ENCODE measurements at regions not wholly inside any gene's neighbourhood (a gene's known extent, or its start where the extent isn't known, plus 50 kb on each side); places are given as distances from the start of the nearest gene placed in this dataset.
"Not testable (repeated sequence)": the region's sequence is repeated elsewhere in the genome, so short reads cannot be mapped to it uniquely, and the experiment has no call there.

- no peaks in the 10 kb centered on the region for H3K27me3 ChIP-seq
- no peak for DNase-seq
- H3K4me1 ChIP-seq = no peaks in the 10 kb centered on the region
- TF ChIP-seq POLR2A (IDR thresholded peaks at IDR 0.05) (no peak), CTCF (IDR thresholded peaks at IDR 0.05) (no peak)
- no peaks in the 10 kb centered on the region for H3K36me3 ChIP-seq
- no peak overlapping the region for H3K4me3 ChIP-seq
- H3K27ac ChIP-seq = no peak overlapping the region
- H3K9me3 ChIP-seq = no peaks in the 10 kb centered on the region
Measured at GRCh38 chr7:114148779-114149178, 230.0 kb upstream of the PPP1R3A start.

GRCh38 chr7:114141415-114141814 lies 222.6 kb upstream of the PPP1R3A start:
- DNase-seq = no peak
- no peak overlapping the region for H3K4me3 ChIP-seq

GRCh38 chr7:114140561-114140960 lies 221.8 kb upstream of the PPP1R3A start:
- no peaks in the 10 kb centered on the region for H3K9me3 ChIP-seq
- no peak for TF ChIP-seq CTCF (IDR thresholded peaks at IDR 0.05)
- no peak for TF ChIP-seq POLR2A (IDR thresholded peaks at IDR 0.05)
- no peak overlapping the region for H3K4me3 ChIP-seq
- DNase-seq = no peak
- no peak overlapping the region for H3K27ac ChIP-seq
- H3K4me1 ChIP-seq = no peaks in the 10 kb centered on the region
- H3K27me3 ChIP-seq = no peaks in the 10 kb centered on the region
- no peaks in the 10 kb centered on the region for H3K36me3 ChIP-seq

More at GRCh38 chr7:114141415-114141814, 222.6 kb upstream of the PPP1R3A start:
- TF ChIP-seq CTCF (IDR thresholded peaks at IDR 0.05) (no peak), POLR2A (IDR thresholded peaks at IDR 0.05) (no peak)
- Histone ChIP-seq H3K4me1 (no peaks in the 10 kb centered on the region), H3K27me3 (no peaks in the 10 kb centered on the region), H3K27ac (no peak overlapping the region), H3K9me3 (no peaks in the 10 kb centered on the region), H3K36me3 (no peaks in the 10 kb centered on the region)

- H3K36me3 ChIP-seq, H3K4me1 ChIP-seq, H3K27me3 ChIP-seq, H3K27ac ChIP-seq, H3K4me3 ChIP-seq, H3K9me3 ChIP-seq, DNase-seq: not testable (repeated sequence)
Measured at GRCh38 chr7:114139690-114140089, 220.9 kb upstream of the PPP1R3A start.

GRCh38 chr7:114138587-114138986 lies 219.8 kb upstream of the PPP1R3A start:
- H3K9me3 ChIP-seq = no peaks in the 10 kb centered on the region
- no peaks in the 10 kb centered on the region for H3K36me3 ChIP-seq
- TF ChIP-seq CTCF (IDR thresholded peaks at IDR 0.05) (no peak), POLR2A (IDR thresholded peaks at IDR 0.05) (no peak)
- H3K27me3 ChIP-seq = no peaks in the 10 kb centered on the region
- no peak for DNase-seq
- no peaks in the 10 kb centered on the region for H3K4me1 ChIP-seq
- no peak overlapping the region for H3K4me3 ChIP-seq
- no peak overlapping the region for H3K27ac ChIP-seq

- no peaks in the 10 kb centered on the region for H3K4me1 ChIP-seq
- no peak overlapping the region for H3K4me3 ChIP-seq
- DNase-seq = no peak
- no peaks in the 10 kb centered on the region for H3K27me3 ChIP-seq
- no peaks in the 10 kb centered on the region for H3K9me3 ChIP-seq
- H3K27ac ChIP-seq = no peak overlapping the region
- no peaks in the 10 kb centered on the region for H3K36me3 ChIP-seq
- TF ChIP-seq CTCF (IDR thresholded peaks at IDR 0.05) (no peak), POLR2A (IDR thresholded peaks at IDR 0.05) (no peak)
Measured at GRCh38 chr7:114133717-114134116, 214.9 kb upstream of the PPP1R3A start.
